GM10266 (cell line): ENCODE measurements at regions not wholly inside any gene's neighbourhood (a gene's known extent, or its start where the extent isn't known, plus 50 kb on each side); places are given as distances from the start of the nearest gene placed in this dataset.

Source experiments
- DNase-seq: peaks from one replicate; pipeline ENCODE4 v3.0.0; 2012; ENCODE audit errors: extremely low spot score
- TF ChIP-seq, protein P1 (sequence below): IDR thresholded peaks from 2 replicates; pipeline ENCODE4 v1.5.1; 2012; ENCODE audit warnings: mild to moderate bottlenecking, low read depth; ENCODE audit not compliant: control insufficient read depth, insufficient read depth; ENCODE audit errors: missing control alignments

- no peak for DNase-seq
- TF ChIP-seq, protein P1, sequence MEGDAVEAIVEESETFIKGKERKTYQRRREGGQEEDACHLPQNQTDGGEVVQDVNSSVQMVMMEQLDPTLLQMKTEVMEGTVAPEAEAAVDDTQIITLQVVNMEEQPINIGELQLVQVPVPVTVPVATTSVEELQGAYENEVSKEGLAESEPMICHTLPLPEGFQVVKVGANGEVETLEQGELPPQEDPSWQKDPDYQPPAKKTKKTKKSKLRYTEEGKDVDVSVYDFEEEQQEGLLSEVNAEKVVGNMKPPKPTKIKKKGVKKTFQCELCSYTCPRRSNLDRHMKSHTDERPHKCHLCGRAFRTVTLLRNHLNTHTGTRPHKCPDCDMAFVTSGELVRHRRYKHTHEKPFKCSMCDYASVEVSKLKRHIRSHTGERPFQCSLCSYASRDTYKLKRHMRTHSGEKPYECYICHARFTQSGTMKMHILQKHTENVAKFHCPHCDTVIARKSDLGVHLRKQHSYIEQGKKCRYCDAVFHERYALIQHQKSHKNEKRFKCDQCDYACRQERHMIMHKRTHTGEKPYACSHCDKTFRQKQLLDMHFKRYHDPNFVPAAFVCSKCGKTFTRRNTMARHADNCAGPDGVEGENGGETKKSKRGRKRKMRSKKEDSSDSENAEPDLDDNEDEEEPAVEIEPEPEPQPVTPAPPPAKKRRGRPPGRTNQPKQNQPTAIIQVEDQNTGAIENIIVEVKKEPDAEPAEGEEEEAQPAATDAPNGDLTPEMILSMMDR: no peak
Measured at GRCh38 chr5:61675015-61675692, 343.1 kb downstream of the ZSWIM6 start.

- TF ChIP-seq, protein P1: no peak
- DNase-seq: no peak
Measured at GRCh38 chr5:61677220-61677619, 345.2 kb downstream of the ZSWIM6 start.

- no peak for DNase-seq
- TF ChIP-seq, protein P1: no peak
Measured at GRCh38 chr5:61678966-61679365, 346.9 kb downstream of the ZSWIM6 start.

GRCh38 chr5:61679562-61679961, 347.5 kb downstream of the ZSWIM6 start:
- no peak for DNase-seq
- TF ChIP-seq, protein P1: no peak

GRCh38 chr5:61680247-61680646, 348.2 kb downstream of the ZSWIM6 start:
- TF ChIP-seq, protein P1: no peak
- DNase-seq: no peak

DNA sequence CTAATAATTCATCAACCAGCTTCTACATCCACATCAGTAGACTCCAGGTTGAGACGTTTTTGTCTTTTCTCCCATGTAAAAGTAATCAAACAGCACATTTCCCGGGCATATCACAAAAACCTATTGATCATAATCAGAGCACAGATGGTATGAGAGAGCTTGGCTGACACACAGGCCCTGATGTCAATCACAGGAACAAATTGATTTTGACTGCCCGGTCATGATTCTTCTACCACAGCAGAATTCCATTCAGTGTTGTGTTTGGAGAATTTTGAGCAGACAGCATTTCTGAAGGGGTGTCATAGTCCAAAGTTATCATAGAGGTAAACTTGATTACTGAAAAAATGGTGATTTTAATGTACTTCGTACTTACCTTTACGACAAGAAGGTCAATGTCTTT, 351.1 kb downstream of the ZSWIM6 start:
- DNase-seq: no peak
- TF ChIP-seq, protein P1: no peak

DNA sequence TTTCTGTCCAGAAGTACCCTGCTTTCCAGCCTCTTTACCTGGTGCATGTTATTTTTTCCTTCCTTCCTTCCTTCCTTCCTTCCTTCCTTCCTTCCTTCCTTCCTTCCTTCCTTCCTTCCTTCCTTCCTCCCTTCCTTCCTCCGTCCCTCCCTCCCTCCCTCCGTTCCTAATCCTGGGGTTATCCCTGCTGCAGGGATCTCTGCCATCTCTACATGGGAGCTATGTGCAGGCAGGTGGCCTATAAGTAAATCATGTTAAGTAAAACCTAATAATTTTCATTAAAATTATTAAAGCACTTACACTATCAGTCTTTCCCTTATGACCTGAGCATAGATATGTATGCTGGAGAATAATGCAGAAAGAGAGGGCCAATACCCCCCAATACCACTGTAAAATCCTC, 351.9 kb downstream of the ZSWIM6 start:
- DNase-seq: no peak
- TF ChIP-seq, protein P1: no peak
